ENCODE measurements at regions not wholly inside any gene's neighbourhood (a gene's known extent, or its start where the extent isn't known, plus 50 kb on each side); places are given as distances from the start of the nearest gene placed in this dataset.

- H4K20me1 ChIP-seq (ENCODE audit: insufficient read depth): no peaks in the 10 kb centered on the region
- H3K9me3 ChIP-seq (ENCODE audit: low read length): no peaks in the 10 kb centered on the region
- H3K79me2 ChIP-seq (replicated peaks; ENCODE audit: insufficient read depth, low read length): no peaks in the 10 kb centered on the region
- H3K27me3 ChIP-seq (ENCODE audit: insufficient read depth, low read depth, low read length): no peaks in the 10 kb centered on the region
- no peak overlapping the region for H3K9ac ChIP-seq (ENCODE audit: low read length)
- H3K27ac ChIP-seq (ENCODE audit: low read length): no peak overlapping the region
- H3K36me3 ChIP-seq (ENCODE audit: insufficient read depth, low read length): no peaks in the 10 kb centered on the region
- no peak for TF ChIP-seq REST (IDR thresholded peaks at IDR 0.05; ENCODE audit: borderline replicate concordance)
- no peak for TF ChIP-seq TAF1 (IDR thresholded peaks at IDR 0.05; ENCODE audit: low read depth)
- no peak overlapping the region for H3K4me2 ChIP-seq (ENCODE audit: low read length)
- H3K9me2 ChIP-seq (ENCODE audit: insufficient read depth, low read length): no peaks in the 10 kb centered on the region
- H2AFZ ChIP-seq (ENCODE audit: low read depth, low read length): no peak overlapping the region
- no peaks in the 10 kb centered on the region for H3F3A ChIP-seq (ENCODE audit: insufficient read depth, low read length, poor library complexity, severe bottlenecking)
- H3K4me3 ChIP-seq (ENCODE audit: low read length): no peak overlapping the region
Observed at GRCh38 chr6:92840246-92840930, 579.0 kb downstream of the EPHA7 start.

- no peak overlapping the region for H3K4me3 ChIP-seq (ENCODE audit: low read length)
- TF ChIP-seq RAD21 (conservative IDR thresholded peaks at IDR 0.05) (no peak), POLR2AphosphoS5 (IDR thresholded peaks at IDR 0.05) (no peak), CTCF (IDR thresholded peaks at IDR 0.05; ENCODE audit: poor library complexity, severe bottlenecking) (no peak), SMC3 (conservative IDR thresholded peaks at IDR 0.05; ENCODE audit: poor library complexity) (no peak), EZH2 (IDR thresholded peaks at IDR 0.05; ENCODE audit: borderline replicate concordance, insufficient read depth, low read length, poor library complexity, severe bottlenecking) (no peak), TAF1 (IDR thresholded peaks at IDR 0.05; ENCODE audit: low read depth) (no peak), MXI1 (conservative IDR thresholded peaks at IDR 0.05; ENCODE audit: poor library complexity, severe bottlenecking) (no peak), REST (IDR thresholded peaks at IDR 0.05; ENCODE audit: borderline replicate concordance) (no peak), EP300 (conservative IDR thresholded peaks at IDR 0.05; ENCODE audit: poor library complexity, severe bottlenecking) (no peak)
- no peak overlapping the region for H2AFZ ChIP-seq (ENCODE audit: low read depth, low read length)
- no peaks in the 10 kb centered on the region for H3F3A ChIP-seq (ENCODE audit: insufficient read depth, low read length, poor library complexity, severe bottlenecking)
- no peaks in the 10 kb centered on the region for H3K36me3 ChIP-seq (ENCODE audit: insufficient read depth, low read length)
- no peaks in the 10 kb centered on the region for H4K20me1 ChIP-seq (ENCODE audit: insufficient read depth)
- no peaks in the 10 kb centered on the region for H3K9me3 ChIP-seq (ENCODE audit: low read length)
- H3K9me2 ChIP-seq (ENCODE audit: insufficient read depth, low read length): no peaks in the 10 kb centered on the region
- H3K4me2 ChIP-seq (ENCODE audit: low read length): no peak overlapping the region
- H3K9ac ChIP-seq (ENCODE audit: low read length): no peak overlapping the region
- no peaks in the 10 kb centered on the region for H3K79me2 ChIP-seq (replicated peaks; ENCODE audit: insufficient read depth, low read length)
- no peaks in the 10 kb centered on the region for H3K27me3 ChIP-seq (ENCODE audit: insufficient read depth, low read depth, low read length)
- no peak overlapping the region for H3K27ac ChIP-seq (ENCODE audit: low read length)
Observed at GRCh38 chr6:92828788-92829187, 590.6 kb downstream of the EPHA7 start.
